ENCODE measurements at regions not wholly inside any gene's neighbourhood (a gene's known extent, or its start where the extent isn't known, plus 50 kb on each side); places are given as distances from the start of the nearest gene placed in this dataset.

- no peak overlapping the region for H2BK15ac ChIP-seq (ENCODE audit: low read depth, low read length)
- no peak overlapping the region for H3K4ac ChIP-seq (ENCODE audit: low read depth, low read length)
- H3K56ac ChIP-seq (ENCODE audit: insufficient read length, low read depth, low read length) = no peak overlapping the region
- H3K9me3 Mint-ChIP-seq = peaks cover 44 to 69% of the 10 kb centered on the region in 2 experiments
- WGBS (ENCODE audit: extremely low coverage, insufficient read length, low lambda C conversion rate) = no CpG with 5 or more reads among the region's 2 CpGs
- no peaks in the 10 kb centered on the region; the same call in 1 of the 2 replicates for H3K27me3 Mint-ChIP-seq (ENCODE audit: low read depth)
- no peak overlapping the region for H3K27ac ChIP-seq (ENCODE audit: insufficient read length, low read depth, low read length)
- no peak overlapping the region for H2BK5ac ChIP-seq (ENCODE audit: insufficient read length, low read length)
- H3K36me3 Mint-ChIP-seq (ENCODE audit: insufficient read depth in 1 of 3, low read depth in 3 of 3) = peaks cover 40 to 64% (median 52%) of the 10 kb centered on the region in 3 experiments
- no peaks in the 10 kb centered on the region for H4K20me1 ChIP-seq (ENCODE audit: control insufficient read depth, insufficient read depth, insufficient read length)
- H3K4me1 Mint-ChIP-seq = peaks cover 5 to 11% of the 10 kb centered on the region in 2 experiments
- no peaks in the 10 kb centered on the region for H3K79me2 ChIP-seq (ENCODE audit: insufficient read depth, low read length)
- H2AFZ ChIP-seq (ENCODE audit: low read length) = no peak overlapping the region
- no peak overlapping the region for H4K91ac ChIP-seq (ENCODE audit: insufficient read length, low read depth, low read length)
- H4K8ac ChIP-seq (replicated peaks; ENCODE audit: insufficient read length, low read depth, low read length) = no peak overlapping the region
- no peak overlapping the region for H2BK12ac ChIP-seq (ENCODE audit: insufficient read length, low read depth, low read length)
- H3T11ph ChIP-seq (ENCODE audit: low read length) = no peak overlapping the region
- no peak for DNase-seq
- H3K9ac ChIP-seq (ENCODE audit: extremely low read depth, insufficient read length, low read length) = no peak overlapping the region
- H4K5ac ChIP-seq (ENCODE audit: insufficient read length, low read depth, low read length) = no peak overlapping the region
- no peak overlapping the region for H3K4me3 Mint-ChIP-seq
- H2BK120ac ChIP-seq (ENCODE audit: low read depth, low read length, poor library complexity, severe bottlenecking) = no peak overlapping the region
- H3K79me1 ChIP-seq (ENCODE audit: insufficient read depth, low read depth, low read length, poor library complexity, severe bottlenecking) = no peaks in the 10 kb centered on the region
- no peak overlapping the region for H2AK5ac ChIP-seq (ENCODE audit: insufficient read length, low read length)
- TF ChIP-seq CTCF (conservative IDR thresholded peaks at IDR 0.05) = no peak
- H3K9me3 ChIP-seq (ENCODE audit: control insufficient read depth, low read depth, low read length) = peaks cover 17% of the 10 kb centered on the region
- no peaks in the 10 kb centered on the region for H3K27me3 ChIP-seq (ENCODE audit: insufficient read depth, low read length)
- H2BK20ac ChIP-seq (ENCODE audit: low read depth, low read length, poor library complexity, severe bottlenecking) = no peak overlapping the region
- H3K23me2 ChIP-seq (ENCODE audit: insufficient read length, low read depth, low read length, poor library complexity, severe bottlenecking) = no peaks in the 10 kb centered on the region
- no peak overlapping the region for H3K18ac ChIP-seq (ENCODE audit: insufficient read length, low read depth, low read length)
- H3K27ac Mint-ChIP-seq = peak overlapping the region in 1 of 3 experiments; percentile 62; a peak in 2 of 7 replicates
- no peaks in the 10 kb centered on the region for H3K4me1 ChIP-seq (ENCODE audit: insufficient read depth, low read length)
- H3K14ac ChIP-seq (ENCODE audit: insufficient read depth, low read length) = no peak overlapping the region
- no peak overlapping the region for H3K23ac ChIP-seq (ENCODE audit: insufficient read length, low read depth, low read length)
- no peak overlapping the region for H3K4me2 ChIP-seq (ENCODE audit: insufficient read depth, insufficient read length, low read length)
These were observed 404.4 kb upstream of the NECTIN3 start for GRCh38 chr3:110667216-110667615.

Data from H9 (cell line).